Naive thymus-derived CD4-positive, alpha-beta T cell (primary cell): ENCODE measurements at regions not wholly inside any gene's neighbourhood (a gene's known extent, or its start where the extent isn't known, plus 50 kb on each side); places are given as distances from the start of the nearest gene placed in this dataset.
"Not testable (repeated sequence)": the region's sequence is repeated elsewhere in the genome, so short reads cannot be mapped to it uniquely, and the experiment has no call there.

Source experiments
- ATAC-seq: fragments of 150-1000 bp; cut with Tn5 transposase; 2 replicates; pipeline ENCODE4 v1.10.0; 2021; ENCODE audit warnings: mild to moderate bottlenecking, moderate library complexity
- CTCF ChIA-PET: fragments of 350-600 bp; sonication (Branson Sonifier 250); formaldehyde crosslinking; loops from one replicate; lab custom pipeline; 2021; ENCODE audit warnings: antibody characterized with exemption; lab: Charles Lee
- POLR2A ChIA-PET: fragments of 350-600 bp; sonication (Branson Sonifier 250); formaldehyde crosslinking; loops from one replicate; lab custom pipeline; 2021; ENCODE audit warnings: antibody characterized with exemption, inconsistent platforms; lab: Charles Lee
- DNase-seq, 9 donors: peaks; one replicate each; pipeline versions ENCODE4 v3.0.0 to v3.0.0-alpha.2; 2020 to 2022; ENCODE audit warnings: mixed read lengths in 1 of 9
- H3K27ac ChIP-seq: one replicate; pipeline ENCODE4 v1.7.0; 2013; ENCODE audit warnings: mild to moderate bottlenecking, low read depth, low read length, moderate library complexity
- H3K27me3 ChIP-seq, 2 donors: one replicate each; pipeline ENCODE4 v1.7.0; 2013; ENCODE audit warnings: low read length in 2 of 2, mild to moderate bottlenecking in 2 of 2, moderate library complexity in 2 of 2; ENCODE audit not compliant: control insufficient read depth in 2 of 2, insufficient read depth in 2 of 2
- H3K36me3 ChIP-seq, 3 experiments: 1 replicate in 2 of 3; 2 replicates in 1 of 3; pipeline ENCODE4 v1.7.0; 2013; ENCODE audit warnings: low read length in 3 of 3, mild to moderate bottlenecking in 3 of 3, moderate library complexity in 1 of 3; ENCODE audit not compliant: insufficient read depth in 3 of 3, control insufficient read depth in 2 of 3
- H3K4me1 ChIP-seq, 2 donors: one replicate each; pipeline ENCODE4 v1.7.0; 2013; ENCODE audit warnings: low read length in 2 of 2, mild to moderate bottlenecking in 2 of 2, moderate library complexity in 1 of 2; ENCODE audit not compliant: control insufficient read depth in 2 of 2, insufficient read depth in 2 of 2
- H3K4me3 ChIP-seq: 2 replicates; pipeline ENCODE4 v1.7.0; 2013; ENCODE audit warnings: mild to moderate bottlenecking, low read length
- H3K9me3 ChIP-seq, 3 experiments: 1 replicate in 2 of 3; 2 replicates in 1 of 3; pipeline ENCODE4 v1.7.0; 2013; ENCODE audit warnings: low read length in 3 of 3; ENCODE audit not compliant: control insufficient read depth in 2 of 3
- H3K27ac Mint-ChIP-seq, 9 donors: one replicate each; pipeline ENCODE4 v1.8.0; 2020 to 2022; ENCODE audit warnings: mixed read lengths in 9 of 9, mild to moderate bottlenecking in 8 of 9, moderate library complexity in 5 of 9, inconsistent platforms in 2 of 9
- H3K27me3 Mint-ChIP-seq, 5 donors: one replicate each; pipeline ENCODE4 v1.8.0; 2021 to 2022; ENCODE audit warnings: mixed read lengths in 5 of 5, mild to moderate bottlenecking in 1 of 5
- H3K36me3 Mint-ChIP-seq, 5 donors: one replicate each; pipeline ENCODE4 v1.8.0; 2020 to 2022; ENCODE audit warnings: mixed read lengths in 5 of 5, mild to moderate bottlenecking in 3 of 5, inconsistent platforms in 1 of 5
- H3K4me1 Mint-ChIP-seq, 7 donors: one replicate each; pipeline ENCODE4 v1.8.0; 2020 to 2022; ENCODE audit warnings: mixed read lengths in 7 of 7, mild to moderate bottlenecking in 3 of 7, inconsistent platforms in 1 of 7
- H3K4me3 Mint-ChIP-seq, 10 donors: one replicate each; pipeline ENCODE4 v1.8.0; 2020 to 2022; ENCODE audit warnings: mild to moderate bottlenecking in 10 of 10, mixed read lengths in 10 of 10, moderate library complexity in 6 of 10, inconsistent platforms in 2 of 10
- H3K9me3 Mint-ChIP-seq, 11 donors: one replicate each; pipeline ENCODE4 v1.8.0; 2020 to 2022; ENCODE audit warnings: mixed read lengths in 11 of 11, mild to moderate bottlenecking in 4 of 11, inconsistent platforms in 1 of 11, moderate library complexity in 1 of 11
- intact Hi-C, 2 donors: fragments of 100-400 bp; cut with micrococcal nuclease; formaldehyde crosslinking; loops; one replicate each; pipeline ENCODE4 v1.15.1; 2023

GRCh38 chr6:112955743-112956142, 608.6 kb downstream of the RFPL4B start:
- CTCF ChIA-PET, POLR2A ChIA-PET, H3K36me3 ChIP-seq, ATAC-seq, intact Hi-C loops, H3K9me3 ChIP-seq, H3K27me3 Mint-ChIP-seq, H3K27ac ChIP-seq, DNase-seq, H3K27ac Mint-ChIP-seq, H3K4me3 Mint-ChIP-seq, H3K36me3 Mint-ChIP-seq, H3K4me1 ChIP-seq, H3K4me1 Mint-ChIP-seq, H3K4me3 ChIP-seq, H3K27me3 ChIP-seq: not testable (repeated sequence)
- H3K9me3 Mint-ChIP-seq, result peaks cover 0 to 18% (median 5%) of the 10 kb centered on the region in 11 donors

GRCh38 chr6:112956696-112957535, 609.8 kb downstream of the RFPL4B start:
- CTCF ChIA-PET, result no interaction called here
- no peak for ATAC-seq
- no peaks in the 10 kb centered on the region for H3K36me3 ChIP-seq
- no peaks in the 10 kb centered on the region for H3K36me3 Mint-ChIP-seq
- intact Hi-C loops, result no loop called here
- H3K9me3 Mint-ChIP-seq, result peaks cover 0 to 18% (median 4%) of the 10 kb centered on the region in 11 donors
- no peaks in the 10 kb centered on the region for H3K9me3 ChIP-seq
- H3K4me3 Mint-ChIP-seq, result no peak overlapping the region
- H3K27me3 ChIP-seq, result no peaks in the 10 kb centered on the region
- no peak overlapping the region for H3K27ac ChIP-seq
- H3K27ac Mint-ChIP-seq, result no peak overlapping the region
- no peaks in the 10 kb centered on the region for H3K27me3 Mint-ChIP-seq
- no peak for DNase-seq
- H3K4me1 Mint-ChIP-seq, result no peaks in the 10 kb centered on the region
- POLR2A ChIA-PET, result no interaction called here
- no peak overlapping the region for H3K4me3 ChIP-seq
- no peaks in the 10 kb centered on the region for H3K4me1 ChIP-seq

GRCh38 chr6:112957536-112957916, 610.4 kb downstream of the RFPL4B start:
- H3K4me1 Mint-ChIP-seq, result no peaks in the 10 kb centered on the region
- H3K27me3 ChIP-seq, result no peaks in the 10 kb centered on the region
- no peak overlapping the region for H3K27ac Mint-ChIP-seq
- H3K9me3 ChIP-seq, result no peaks in the 10 kb centered on the region
- H3K4me3 ChIP-seq, result no peak overlapping the region
- no peaks in the 10 kb centered on the region for H3K27me3 Mint-ChIP-seq
- no peaks in the 10 kb centered on the region for H3K4me1 ChIP-seq
- POLR2A ChIA-PET, result no interaction called here
- CTCF ChIA-PET, result no interaction called here
- no peak overlapping the region for H3K4me3 Mint-ChIP-seq
- intact Hi-C loops, result no loop called here
- no peak overlapping the region for H3K27ac ChIP-seq
- DNase-seq, result no peak
- no peak for ATAC-seq
- H3K9me3 Mint-ChIP-seq, result peaks cover 0 to 18% (median 5%) of the 10 kb centered on the region in 11 donors
- H3K36me3 ChIP-seq, result no peaks in the 10 kb centered on the region
- H3K36me3 Mint-ChIP-seq, result no peaks in the 10 kb centered on the region

- H3K36me3 Mint-ChIP-seq, H3K27ac ChIP-seq, CTCF ChIA-PET, H3K4me3 ChIP-seq, DNase-seq, H3K27ac Mint-ChIP-seq, H3K4me1 ChIP-seq, intact Hi-C loops, H3K9me3 ChIP-seq, H3K4me3 Mint-ChIP-seq, H3K27me3 ChIP-seq, ATAC-seq, H3K4me1 Mint-ChIP-seq, H3K27me3 Mint-ChIP-seq, H3K36me3 ChIP-seq, POLR2A ChIA-PET: not testable (repeated sequence)
- H3K9me3 Mint-ChIP-seq, result peaks cover 0 to 18% (median 4%) of the 10 kb centered on the region in 11 donors
Measured at GRCh38 chr6:112960130-112960529, 613.0 kb downstream of the RFPL4B start.

- Mint-ChIP-seq H3K27me3 (no peaks in the 10 kb centered on the region), H3K27ac (no peak overlapping the region), H3K4me3 (no peak overlapping the region), H3K36me3 (no peaks in the 10 kb centered on the region), H3K9me3 (peaks cover 0 to 20% (median 5%) of the 10 kb centered on the region in 11 donors), H3K4me1 (no peaks in the 10 kb centered on the region)
- Histone ChIP-seq H3K27me3 (no peaks in the 10 kb centered on the region), H3K4me3 (no peak overlapping the region), H3K4me1 (no peaks in the 10 kb centered on the region), H3K9me3 (no peaks in the 10 kb centered on the region), H3K36me3 (no peaks in the 10 kb centered on the region), H3K27ac (no peak overlapping the region)
- intact Hi-C loops, result no loop called here
- no peak for ATAC-seq
- DNase-seq, result no peak
- CTCF ChIA-PET, result no interaction called here
- POLR2A ChIA-PET, result no interaction called here
Measured at GRCh38 chr6:112967974-112968373, 620.8 kb downstream of the RFPL4B start.

GRCh38 chr6:112971651-112972050, 624.5 kb downstream of the RFPL4B start:
- H3K9me3 ChIP-seq, result peaks cover 0 to 9% (median 0%) of the 10 kb centered on the region in 3 experiments
- no peaks in the 10 kb centered on the region for H3K36me3 ChIP-seq
- POLR2A ChIA-PET, result no interaction called here
- H3K4me3 ChIP-seq, result no peak overlapping the region
- no peaks in the 10 kb centered on the region for H3K4me1 ChIP-seq
- peaks cover 0 to 37% (median 12%) of the 10 kb centered on the region in 11 donors for H3K9me3 Mint-ChIP-seq
- ATAC-seq (no peak), DNase-seq (no peak)
- no peak overlapping the region for H3K27ac Mint-ChIP-seq
- no peak overlapping the region for H3K27ac ChIP-seq
- no peaks in the 10 kb centered on the region for H3K27me3 ChIP-seq
- H3K4me3 Mint-ChIP-seq, result no peak overlapping the region
- no peaks in the 10 kb centered on the region for H3K27me3 Mint-ChIP-seq
- no peaks in the 10 kb centered on the region for H3K4me1 Mint-ChIP-seq
- CTCF ChIA-PET, result no interaction called here
- intact Hi-C loops, result no loop called here
- no peaks in the 10 kb centered on the region for H3K36me3 Mint-ChIP-seq

- H3K27me3 ChIP-seq, H3K36me3 ChIP-seq, H3K9me3 ChIP-seq, H3K27ac ChIP-seq, H3K36me3 Mint-ChIP-seq, ATAC-seq, CTCF ChIA-PET, H3K27ac Mint-ChIP-seq, H3K4me3 ChIP-seq, H3K4me1 ChIP-seq, H3K4me3 Mint-ChIP-seq, DNase-seq, POLR2A ChIA-PET, H3K4me1 Mint-ChIP-seq, intact Hi-C loops, H3K27me3 Mint-ChIP-seq: not testable (repeated sequence)
- peaks cover 0 to 32% (median 10%) of the 10 kb centered on the region in 11 donors for H3K9me3 Mint-ChIP-seq
Measured at GRCh38 chr6:112974931-112975330, 627.8 kb downstream of the RFPL4B start.
